Upper lobe of right lung (tissue), 1 donor: ENCODE measurements at regions not wholly inside any gene's neighbourhood (a gene's known extent, or its start where the extent isn't known, plus 50 kb on each side); places are given as distances from the start of the nearest gene placed in this dataset.

Source experiments
- ATAC-seq: fragments of 200-7000 bp; cut with Tn5 transposase; one replicate; pipeline ENCODE4 v1.9.1; 2020; ENCODE audit warnings: mild to moderate bottlenecking, moderate library complexity
- DNase-seq: peaks from one replicate; pipeline ENCODE4 v3.0.0-alpha.2; 2020
- H3K27ac ChIP-seq: fragments of 200-600 bp; one replicate; pipeline ENCODE4 v1.8.0; 2022
- H3K27me3 ChIP-seq: fragments of 200-600 bp; one replicate; pipeline ENCODE4 v1.8.0; 2022; ENCODE audit warnings: mild to moderate bottlenecking
- H3K36me3 ChIP-seq: fragments of 200-600 bp; one replicate; pipeline ENCODE4 v1.8.0; 2022
- H3K4me1 ChIP-seq: fragments of 200-600 bp; one replicate; pipeline ENCODE4 v1.8.0; 2022
- H3K4me3 ChIP-seq: fragments of 200-600 bp; one replicate; pipeline ENCODE4 v1.8.0; 2022; ENCODE audit warnings: mild to moderate bottlenecking
- H3K9me3 ChIP-seq: fragments of 200-600 bp; one replicate; pipeline ENCODE4 v1.8.0; 2022
- CTCF ChIP-seq: fragments of 200-600 bp; IDR thresholded peaks from one replicate; pipeline ENCODE4 v1.8.0; 2022; ENCODE audit warnings: antibody characterized with exemption
- intact Hi-C: fragments of 100-400 bp; cut with DNase I; formaldehyde crosslinking; loops from one replicate; pipeline ENCODE4 v1.11.0; 2022
- donor health status: DM: no; HTN: yes; CAD: no; lungs with severe emphysema.

DNA sequence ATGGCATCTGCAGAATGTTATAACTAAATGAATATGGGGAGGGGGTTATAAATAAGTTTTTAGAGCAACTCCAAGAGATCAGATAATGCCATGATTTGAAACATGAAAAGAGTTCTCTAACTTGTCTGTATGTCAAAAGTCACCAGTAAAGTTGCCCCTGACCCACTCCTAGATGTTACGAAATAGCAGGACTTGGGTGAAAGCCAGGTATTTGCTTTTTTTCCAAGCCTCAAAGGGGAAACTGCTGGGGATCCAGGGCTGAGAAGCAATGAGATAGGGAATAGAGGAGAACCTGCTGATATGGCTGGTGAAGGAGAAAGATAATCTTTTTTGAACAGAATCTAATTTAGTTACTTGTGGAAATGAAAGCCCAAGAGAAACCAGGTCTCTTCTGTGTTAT is 191.5 kb upstream of the CDH20 start:
- H3K4me1 ChIP-seq = no peaks in the 10 kb centered on the region
- no peaks in the 10 kb centered on the region for H3K36me3 ChIP-seq
- DNase-seq = no peak
- intact Hi-C loops = no loop called here
- TF ChIP-seq CTCF = no peak
- H3K4me3 ChIP-seq = no peak overlapping the region
- H3K27ac ChIP-seq = no peak overlapping the region
- ATAC-seq = no peak
- no peaks in the 10 kb centered on the region for H3K27me3 ChIP-seq
- no peaks in the 10 kb centered on the region for H3K9me3 ChIP-seq

DNA sequence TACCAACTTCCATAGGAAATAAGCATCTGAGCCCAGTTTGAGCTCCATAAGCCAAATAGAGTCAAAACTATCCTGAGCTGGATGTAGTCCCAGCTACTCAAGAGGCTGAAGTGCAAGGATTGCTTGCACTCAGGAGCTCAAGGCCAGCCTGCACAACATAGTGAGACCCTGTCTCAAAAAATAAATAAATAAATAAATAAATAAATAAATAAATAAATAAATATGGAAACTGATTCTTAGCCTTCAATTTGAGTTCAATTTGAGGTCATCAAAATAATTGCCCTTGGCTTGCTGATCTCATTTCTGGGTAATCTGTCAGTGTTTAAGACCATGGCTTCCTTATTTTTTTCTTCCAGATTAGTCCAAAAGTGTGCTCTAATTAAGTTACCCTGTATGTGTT is 184.9 kb upstream of the CDH20 start:
- no peak for ATAC-seq
- no peaks in the 10 kb centered on the region for H3K9me3 ChIP-seq
- intact Hi-C loops = no loop called here

GRCh38 chr18:61149786-61150185 is 183.4 kb upstream of the CDH20 start:
- intact Hi-C loops = no loop called here
- H3K9me3 ChIP-seq = no peaks in the 10 kb centered on the region
- H3K36me3 ChIP-seq = no peaks in the 10 kb centered on the region
- no peaks in the 10 kb centered on the region for H3K27me3 ChIP-seq
- no peaks in the 10 kb centered on the region for H3K4me1 ChIP-seq
- no peak overlapping the region for H3K27ac ChIP-seq
- ATAC-seq = no peak
- TF ChIP-seq CTCF = no peak
- H3K4me3 ChIP-seq = no peak overlapping the region
- no peak for DNase-seq

More for the DNA sequence above, 184.9 kb upstream of the CDH20 start:
- DNase-seq = no peak
- Histone ChIP-seq H3K4me1 (no peaks in the 10 kb centered on the region), H3K27me3 (no peaks in the 10 kb centered on the region), H3K36me3 (no peaks in the 10 kb centered on the region), H3K4me3 (no peak overlapping the region), H3K27ac (no peak overlapping the region)
- no peak for TF ChIP-seq CTCF

DNA sequence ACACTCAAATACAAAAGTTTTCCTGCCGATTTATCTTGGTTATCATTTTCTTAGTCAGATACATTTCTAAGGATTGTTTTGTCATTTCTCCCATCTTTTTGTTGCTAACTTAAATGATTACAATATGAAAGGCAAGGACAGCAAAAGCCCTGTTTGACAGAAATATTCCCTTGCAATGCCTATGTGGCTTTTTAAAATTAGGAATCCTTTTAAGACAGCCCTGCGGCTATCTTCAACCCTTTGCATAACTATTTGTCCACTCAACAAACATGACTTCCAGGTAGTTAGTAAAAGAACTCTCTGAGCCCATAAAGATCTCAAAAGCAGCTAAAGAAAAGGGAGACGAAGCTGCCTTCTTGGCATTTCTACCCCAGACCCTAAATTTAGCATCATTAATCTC is 179.7 kb upstream of the CDH20 start:
- Histone ChIP-seq H3K27ac (no peak overlapping the region), H3K4me3 (no peak overlapping the region), H3K27me3 (no peaks in the 10 kb centered on the region), H3K9me3 (no peaks in the 10 kb centered on the region), H3K36me3 (no peaks in the 10 kb centered on the region), H3K4me1 (no peaks in the 10 kb centered on the region)
- intact Hi-C loops = no loop called here
- ATAC-seq (no peak), DNase-seq (no peak)
- no peak for TF ChIP-seq CTCF

- no peak for TF ChIP-seq CTCF
- no peak for ATAC-seq
- H3K9me3 ChIP-seq = no peaks in the 10 kb centered on the region
Measured at GRCh38 chr18:61154866-61155265, 178.4 kb upstream of the CDH20 start.

GRCh38 chr18:61155586-61155985 is 177.6 kb upstream of the CDH20 start:
- DNase-seq (no peak), ATAC-seq (no peak)
- Histone ChIP-seq H3K27ac (no peak overlapping the region), H3K27me3 (no peaks in the 10 kb centered on the region), H3K9me3 (no peaks in the 10 kb centered on the region), H3K4me1 (no peaks in the 10 kb centered on the region), H3K4me3 (no peak overlapping the region), H3K36me3 (no peaks in the 10 kb centered on the region)
- intact Hi-C loops = no loop called here
- no peak for TF ChIP-seq CTCF

More at GRCh38 chr18:61154866-61155265, 178.4 kb upstream of the CDH20 start:
- intact Hi-C loops = no loop called here
- Histone ChIP-seq H3K27me3 (no peaks in the 10 kb centered on the region), H3K27ac (no peak overlapping the region), H3K4me1 (no peaks in the 10 kb centered on the region), H3K36me3 (no peaks in the 10 kb centered on the region), H3K4me3 (no peak overlapping the region)
- no peak for DNase-seq
